K562 (cell line): ENCODE measurements at regions not wholly inside any gene's neighbourhood (a gene's known extent, or its start where the extent isn't known, plus 50 kb on each side); places are given as distances from the start of the nearest gene placed in this dataset.

ENCODE experiments used
- BMI1 ChIP-seq: fragments of 150-350 bp; IDR thresholded peaks from 2 replicates; pipeline ENCODE4 v1.6.1; 2014; ENCODE audit warnings: low read length
- CTCF ChIP-seq, 3 experiments: IDR thresholded peaks in 2 of 3; conservative IDR thresholded peaks in 1 of 3; 2 replicates each; pipeline ENCODE4 v1.5.1; 2011 to 2012; ENCODE audit warnings: low read length in 3 of 3, mild to moderate bottlenecking in 3 of 3, control low read depth in 2 of 3, improper control_type of control experiment in 1 of 3, inconsistent platforms in 1 of 3, low read depth in 1 of 3, mixed read lengths in 1 of 3, moderate library complexity in 1 of 3; ENCODE audit not compliant: insufficient read depth in 2 of 3
- EZH2 ChIP-seq: IDR thresholded peaks from 2 replicates; pipeline ENCODE4 v1.6.1; 2012; ENCODE audit warnings: low read depth, mild to moderate bottlenecking, inconsistent platforms, low read length, borderline replicate concordance
- FIP1L1 ChIP-seq: fragments of 200-400 bp; formaldehyde crosslinking; IDR thresholded peaks from 2 replicates; pipeline ENCODE4 v1.6.1; 2018; ENCODE audit warnings: mild to moderate bottlenecking, low read depth, low read length; ENCODE audit not compliant: poor library complexity, severe bottlenecking
- FOXM1 ChIP-seq, 2 experiments: fragments of 450-650 bp in 1 of 2; sonication (generic) in 1 of 2; formaldehyde crosslinking in 1 of 2; IDR thresholded peaks; 2 replicates each; pipeline versions ENCODE4 v1.6.1 to v1.9.0; 2017 to 2022; ENCODE audit warnings: low read depth in 2 of 2, mild to moderate bottlenecking in 2 of 2, missing genetic modification reagents in 1 of 2, moderate library complexity in 1 of 2
- PATZ1 ChIP-seq: fragments of 250-450 bp; sonication (Bioruptor Pico); IDR thresholded peaks from 2 replicates; pipeline ENCODE4 v1.5.0; 2020; ENCODE audit warnings: mild to moderate bottlenecking, borderline replicate concordance
- ZNF263 ChIP-seq: sonication (generic); formaldehyde crosslinking; IDR thresholded peaks from 2 replicates; pipeline ENCODE4 v1.8.0; 2022; ENCODE audit warnings: mild to moderate bottlenecking, missing genetic modification reagents, borderline replicate concordance

DNA sequence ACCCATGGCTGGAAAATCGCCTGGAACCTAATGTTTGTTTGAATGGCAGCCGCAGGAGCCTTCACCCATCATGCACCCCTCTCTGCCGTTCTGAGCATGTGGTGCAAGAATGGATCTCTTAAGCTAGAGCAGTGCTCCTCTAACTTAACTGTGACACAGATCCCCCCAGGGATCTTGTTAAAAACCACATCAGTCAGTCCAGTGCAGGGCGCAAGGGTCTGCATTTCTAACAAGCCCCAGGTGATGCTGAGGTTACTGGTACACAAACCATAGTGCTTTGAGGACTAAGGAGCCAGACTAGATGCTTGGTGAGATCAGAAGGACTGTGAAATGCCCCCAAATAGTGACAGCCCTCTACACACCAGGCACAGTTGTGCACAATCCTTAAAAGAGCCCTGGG, 87.1 kb upstream of the KCTD1 start:
- TF ChIP-seq CTCF (IDR thresholded peaks at IDR 0.05 in 2 of 3, conservative IDR thresholded peaks at IDR 0.05 in 1 of 3; ENCODE audit: insufficient read depth in 2 of 3, low read depth in 1 of 3, low read length in 3 of 3) (no peak), ZNF263 (no peak), FIP1L1 (no peak), FOXM1 (IDR thresholded peaks at IDR 0.05; ENCODE audit: low read depth) (no peak), FOXM1 (CRISPR knock-in tag; IDR thresholded peaks at IDR 0.05; ENCODE audit: low read depth) (no peak), EZH2 (no peak), BMI1 (no peak), PATZ1 (no peak)
